ENCODE measurements at regions not wholly inside any gene's neighbourhood (a gene's known extent, or its start where the extent isn't known, plus 50 kb on each side); places are given as distances from the start of the nearest gene placed in this dataset.

DNA sequence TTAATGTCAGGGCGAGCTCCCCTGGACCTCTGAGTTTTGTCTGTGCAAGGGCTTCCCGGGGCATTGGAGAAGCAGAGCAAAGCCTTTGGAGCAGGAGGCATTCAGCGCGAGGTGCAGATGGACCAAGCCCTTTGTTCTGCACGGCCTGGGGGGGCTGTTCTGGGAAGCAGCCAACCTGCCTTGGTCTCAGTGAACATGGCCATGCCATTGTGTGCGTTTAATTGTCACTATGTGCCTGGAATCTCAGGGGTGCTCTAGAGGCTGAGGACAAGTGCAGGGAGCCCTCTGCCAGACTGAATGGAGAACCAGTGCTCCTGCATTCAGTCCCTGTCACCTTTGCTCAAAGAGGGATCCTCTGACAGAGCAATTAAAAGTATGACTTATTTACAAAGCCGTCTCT, 329.4 kb downstream of the IRX1 start:
- ATAC-seq = no peak
- intact Hi-C loops (cut with DNase I) = no loop called here
- DNase-seq = no peak

DNA sequence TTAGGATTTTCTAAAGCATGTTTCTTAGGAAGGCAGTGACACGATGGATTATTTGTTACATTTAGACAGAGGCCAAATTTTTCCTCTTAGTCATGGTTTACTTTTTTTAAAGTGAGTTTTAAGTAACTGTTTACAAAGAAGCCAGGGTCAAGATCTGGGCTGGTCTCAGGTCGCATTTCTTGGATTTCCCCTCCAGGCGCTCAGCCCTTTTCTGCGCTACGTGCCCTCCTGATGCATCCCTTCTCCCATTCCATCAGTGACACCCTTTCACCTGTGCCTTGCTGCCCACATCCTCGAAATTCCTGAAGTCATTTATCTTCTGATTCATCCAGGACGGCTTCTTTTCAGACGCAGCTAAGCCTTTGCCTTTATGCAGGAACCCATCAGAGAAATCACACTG, 330.3 kb downstream of the IRX1 start:
- DNase-seq = no peak
- intact Hi-C loops (cut with DNase I) = no loop called here
- no peak for ATAC-seq

DNA sequence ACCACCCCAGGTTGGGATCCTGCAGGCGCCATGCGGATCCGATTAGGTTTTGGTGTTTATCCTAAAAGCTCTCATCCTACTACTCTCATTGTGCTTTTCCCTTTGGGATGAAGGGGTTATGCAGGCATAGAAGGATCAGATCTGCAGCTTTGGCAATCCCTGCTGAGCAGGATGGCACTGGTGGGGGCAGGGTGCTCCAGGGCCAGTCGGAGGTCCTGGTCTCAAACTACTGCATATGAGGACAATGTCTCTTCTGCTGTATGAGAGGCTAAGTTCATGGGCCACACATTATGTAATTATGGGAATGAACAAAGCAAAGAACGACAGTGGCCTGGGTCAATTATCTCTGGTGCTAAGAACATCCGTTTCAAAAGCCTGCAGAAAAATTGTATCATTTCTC, 334.2 kb downstream of the IRX1 start:
- intact Hi-C loops (cut with DNase I) = no loop called here
- no peak for ATAC-seq
- no peak for DNase-seq

DNA sequence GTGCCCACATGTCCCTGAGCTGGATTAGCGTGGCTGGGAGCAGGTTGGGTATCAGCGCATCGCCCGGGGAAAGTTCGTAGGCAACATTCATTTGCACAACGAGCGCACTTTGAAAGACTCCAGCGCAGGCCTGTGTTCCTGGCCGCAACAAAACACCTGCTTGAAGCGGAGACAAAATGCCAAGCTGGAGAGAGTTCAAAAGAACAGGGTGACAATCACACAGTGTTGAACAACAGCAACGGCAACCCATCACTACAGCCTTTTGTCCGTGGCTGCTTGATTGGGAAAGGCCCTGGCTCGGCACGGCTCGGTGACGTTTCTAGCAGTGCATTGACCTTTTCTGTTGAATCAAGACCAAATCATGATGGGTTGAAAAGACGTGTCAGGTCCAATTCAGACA, 336.3 kb downstream of the IRX1 start:
- DNase-seq (no peak), ATAC-seq (no peak)
- intact Hi-C loops (cut with DNase I) = no loop called here

DNA sequence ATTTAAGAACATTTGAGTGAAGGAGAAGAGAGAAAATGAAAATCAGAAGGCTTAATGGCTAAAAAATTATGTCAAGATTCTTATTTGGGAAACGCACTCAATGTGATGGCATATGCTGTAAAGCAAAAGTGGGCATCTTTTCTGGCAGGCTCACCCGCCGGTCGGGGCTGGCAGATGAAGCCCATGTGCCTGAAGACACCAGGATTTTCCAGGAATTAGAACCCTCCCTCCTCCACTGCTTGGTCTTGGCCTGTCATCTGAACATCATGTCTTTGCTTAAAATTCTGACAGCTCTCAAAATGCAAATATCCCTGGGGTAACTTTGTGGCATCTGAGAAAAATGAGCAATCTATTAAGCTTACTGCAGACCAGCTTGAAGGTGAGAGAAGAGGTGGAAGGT, 337.9 kb downstream of the IRX1 start:
- no peak for ATAC-seq
- intact Hi-C loops (cut with DNase I) = no loop called here
- no peak for DNase-seq

DNA sequence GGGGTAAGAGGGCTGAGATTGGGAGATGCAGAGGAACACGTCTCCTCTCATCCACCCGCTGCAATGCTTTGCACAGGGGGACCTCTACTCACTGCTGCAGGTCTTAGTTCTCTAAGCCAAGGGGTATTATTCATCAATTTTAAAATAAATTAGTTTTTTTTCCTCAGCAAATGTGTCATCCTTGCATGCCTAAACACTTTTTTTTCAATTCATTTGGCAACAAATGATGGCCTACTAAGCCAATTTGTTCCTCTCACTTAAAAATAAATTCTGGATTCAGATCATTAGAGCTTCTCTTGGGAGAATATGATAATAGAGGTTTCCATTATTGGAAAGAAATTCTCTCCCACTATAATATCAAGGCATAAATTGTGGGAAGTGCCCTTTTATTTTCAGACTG, 338.3 kb downstream of the IRX1 start:
- intact Hi-C loops (cut with DNase I) = no loop called here
- ATAC-seq (no peak), DNase-seq (no peak)

DNA sequence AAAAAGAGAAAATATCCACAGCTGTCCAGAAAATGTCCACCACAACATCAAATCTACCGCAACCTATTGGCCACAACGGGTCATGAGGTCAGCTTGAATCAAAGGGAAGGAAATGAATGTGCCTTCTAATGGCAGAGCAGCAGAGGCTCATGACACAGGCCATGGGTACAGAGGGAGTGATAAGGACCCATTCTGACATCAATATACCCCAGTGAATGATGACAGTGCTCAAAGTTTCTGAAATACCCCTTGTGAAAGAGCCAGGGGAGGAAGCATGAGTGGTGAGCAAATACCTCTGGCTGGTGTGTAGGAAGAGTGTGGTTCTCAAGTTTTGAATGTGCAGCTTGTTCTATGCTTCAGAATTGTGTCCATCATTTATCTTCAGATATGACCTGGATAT, 348.2 kb downstream of the IRX1 start:
- no peak for ATAC-seq
- intact Hi-C loops (cut with DNase I) = no loop called here
- DNase-seq = no peak

DNA sequence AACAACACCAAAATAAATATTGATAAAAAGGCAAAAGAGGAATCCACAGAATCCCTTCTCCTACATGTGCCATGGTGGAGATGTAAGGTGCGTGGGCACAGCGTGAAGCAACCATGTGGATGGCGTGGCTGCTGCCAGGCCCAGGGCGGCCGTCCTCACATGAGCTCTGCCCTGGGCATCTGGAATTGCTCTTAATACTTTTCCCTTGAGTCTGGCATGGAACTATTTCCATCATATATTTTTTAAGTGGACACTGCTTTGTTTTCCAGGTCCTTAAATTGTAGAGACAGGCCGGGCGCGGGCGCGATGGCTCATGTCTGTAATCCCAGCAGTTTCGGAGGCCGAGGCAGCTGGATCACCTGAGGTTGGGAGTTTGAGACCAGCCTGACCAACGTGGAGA, 349.3 kb downstream of the IRX1 start:
- DNase-seq = no peak
- ATAC-seq = no peak
- intact Hi-C loops (cut with DNase I) = no loop called here

DNA sequence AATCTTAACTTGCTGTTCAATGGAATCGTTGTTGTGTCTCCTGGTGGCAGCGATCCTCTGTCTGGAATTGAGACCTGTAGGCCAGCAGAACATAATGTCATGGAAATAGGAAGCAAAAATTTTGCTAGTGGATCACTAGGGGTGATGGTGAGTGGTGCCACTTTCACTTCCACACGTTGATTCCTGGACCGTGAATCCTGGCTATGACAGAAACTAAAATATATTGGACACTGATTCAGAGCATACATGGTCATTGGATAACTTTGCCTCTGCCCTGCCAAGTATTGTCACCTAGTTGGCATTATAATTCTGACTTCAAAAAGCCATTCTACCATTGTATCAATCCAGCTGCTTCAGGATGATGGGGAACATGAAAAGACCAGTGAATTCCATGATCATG, 353.2 kb downstream of the IRX1 start:
- no peak for DNase-seq
- intact Hi-C loops (cut with DNase I) = no loop called here
- no peak for ATAC-seq

DNA sequence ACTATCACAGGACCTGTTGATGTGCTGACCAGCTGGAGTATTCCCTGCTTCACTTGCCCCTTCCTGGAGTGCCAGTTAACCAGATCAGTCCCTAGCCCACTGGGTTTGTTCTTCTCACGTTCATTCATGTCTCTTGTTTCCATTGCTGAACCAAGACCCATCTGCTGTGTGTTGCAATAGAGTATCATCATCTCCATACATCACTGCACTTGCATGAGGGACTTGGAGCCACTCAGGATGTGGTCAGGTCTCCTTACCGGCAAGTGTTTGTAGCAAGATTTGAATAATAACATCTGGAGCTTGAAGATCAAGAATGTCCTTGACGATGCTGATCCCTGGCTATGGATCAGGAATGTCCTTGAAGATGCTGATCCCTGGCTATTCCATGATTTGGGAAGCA, 358.6 kb downstream of the IRX1 start:
- ATAC-seq (no peak), DNase-seq (no peak)
- intact Hi-C loops (cut with DNase I) = no loop called here

DNA sequence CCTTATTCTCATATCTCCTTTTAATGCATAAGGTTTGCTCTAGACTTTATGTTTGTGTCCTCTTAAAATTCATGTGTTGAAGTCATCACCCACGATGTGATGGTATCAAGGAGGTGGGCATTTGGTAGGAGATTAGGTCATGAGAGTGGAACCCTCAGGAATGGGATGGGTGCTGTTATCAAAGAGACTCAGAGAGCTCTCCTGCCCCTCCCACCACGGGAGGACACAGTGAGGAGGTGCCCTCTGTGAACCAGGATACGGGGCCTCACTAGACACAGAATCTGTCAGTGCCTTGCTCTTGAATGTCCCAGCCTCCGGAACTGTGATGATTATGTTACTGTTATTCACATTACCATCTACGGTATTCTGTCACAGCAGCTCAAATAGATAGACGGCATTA, 359.0 kb downstream of the IRX1 start:
- intact Hi-C loops (cut with DNase I) = no loop called here
- DNase-seq (no peak), ATAC-seq (no peak)

DNA sequence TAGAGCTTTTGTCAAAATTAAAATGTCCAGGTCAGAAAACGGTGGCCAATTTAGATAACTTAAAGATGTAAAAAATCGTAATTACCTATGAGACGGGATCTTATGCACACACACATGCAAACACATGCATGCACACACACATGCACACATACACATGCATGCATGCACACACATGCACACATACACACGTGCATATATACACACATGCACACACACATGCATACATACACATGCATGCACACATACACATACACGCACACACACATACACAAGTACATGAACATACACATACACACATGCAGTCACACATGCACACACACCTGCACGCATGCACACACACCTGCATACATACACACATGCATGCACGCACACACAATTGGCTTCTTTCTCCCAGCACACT, 362.0 kb downstream of the IRX1 start:
- ATAC-seq = no peak

DNA sequence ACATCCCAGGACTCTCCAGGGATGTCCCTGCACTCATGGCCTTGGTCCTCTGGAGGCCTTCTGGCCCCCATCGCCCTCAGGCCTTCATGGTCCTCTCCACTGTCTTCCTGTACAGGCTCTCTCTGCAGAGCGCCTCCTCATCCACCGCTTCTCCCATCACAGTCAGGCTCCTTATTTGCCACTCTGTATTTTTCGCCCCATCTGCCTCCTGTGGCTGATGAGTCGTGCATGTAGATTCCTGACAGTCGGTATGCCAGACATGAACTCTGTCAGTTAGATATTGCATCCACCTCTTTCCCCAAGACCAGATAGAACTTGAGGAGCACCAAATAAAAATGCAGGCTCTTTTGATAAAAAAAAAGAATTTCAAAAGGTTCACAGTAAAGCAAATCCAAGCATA, 362.8 kb downstream of the IRX1 start:
- intact Hi-C loops (cut with DNase I) = no loop called here
- no peak for DNase-seq
- no peak for ATAC-seq

More for the DNA sequence above, 362.0 kb downstream of the IRX1 start:
- no peak for DNase-seq
- intact Hi-C loops (cut with DNase I) = no loop called here

DNA sequence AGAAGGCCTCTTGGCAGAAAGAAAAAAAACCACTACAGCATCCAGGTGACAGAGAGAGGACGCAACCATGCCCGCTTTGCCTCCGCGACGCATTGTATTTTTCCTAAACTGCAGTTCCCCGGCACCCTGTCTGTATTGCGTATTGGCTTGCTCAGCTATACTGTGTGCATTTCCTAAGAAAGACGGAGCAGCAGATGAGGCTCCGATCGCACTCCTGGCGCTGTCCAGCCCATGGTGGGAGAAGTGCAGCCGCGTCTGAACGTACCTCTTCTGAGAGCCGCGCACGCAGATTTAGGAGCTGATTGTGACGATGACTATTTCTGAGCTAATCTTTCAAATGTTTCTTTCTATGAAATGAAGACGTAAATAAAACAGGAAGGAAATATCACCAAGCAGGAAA, 366.5 kb downstream of the IRX1 start:
- DNase-seq (no peak), ATAC-seq (no peak)
- intact Hi-C loops (cut with DNase I) = no loop called here

DNA sequence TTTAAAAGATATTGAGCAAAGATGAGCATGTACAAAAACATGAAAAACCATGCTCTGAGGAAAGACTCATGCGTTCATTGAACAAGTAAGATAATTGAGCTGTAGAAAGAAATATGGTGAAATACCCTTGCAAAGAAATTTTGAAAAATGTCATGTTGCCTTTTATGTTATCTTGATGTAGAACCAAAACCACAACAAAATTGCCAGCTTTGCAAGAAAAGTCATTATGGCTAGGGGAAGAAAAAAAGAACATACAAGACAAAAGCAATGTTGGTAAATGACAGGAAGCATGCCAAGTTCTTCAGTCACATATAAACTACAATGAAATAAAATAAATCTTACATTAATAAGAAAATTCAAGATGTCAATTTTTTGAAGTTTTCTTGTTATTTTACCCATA, 368.0 kb downstream of the IRX1 start:
- no peak for ATAC-seq
- intact Hi-C loops (cut with DNase I) = no loop called here
- DNase-seq = no peak

DNA sequence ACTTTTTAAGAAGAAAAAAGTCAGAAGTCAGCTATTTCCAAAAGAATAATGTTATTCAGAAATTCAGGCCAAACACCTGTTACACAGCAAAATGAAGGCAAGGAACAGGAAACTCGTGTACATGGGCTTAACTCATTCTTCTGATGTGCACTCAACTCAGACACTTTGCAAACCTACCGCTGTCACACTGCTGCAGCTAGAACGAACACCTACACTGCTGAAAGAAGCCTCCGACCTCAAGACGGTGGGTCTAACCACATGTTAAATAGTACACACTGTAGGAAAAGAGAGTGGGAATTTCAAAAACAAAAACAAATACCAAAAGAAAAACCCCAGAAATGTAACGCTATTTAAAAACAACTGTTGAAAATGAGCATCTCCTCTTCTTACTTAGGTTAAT, 384.5 kb downstream of the IRX1 start:
- DNase-seq (no peak), ATAC-seq (no peak)
- intact Hi-C loops (cut with DNase I) = no loop called here

DNA sequence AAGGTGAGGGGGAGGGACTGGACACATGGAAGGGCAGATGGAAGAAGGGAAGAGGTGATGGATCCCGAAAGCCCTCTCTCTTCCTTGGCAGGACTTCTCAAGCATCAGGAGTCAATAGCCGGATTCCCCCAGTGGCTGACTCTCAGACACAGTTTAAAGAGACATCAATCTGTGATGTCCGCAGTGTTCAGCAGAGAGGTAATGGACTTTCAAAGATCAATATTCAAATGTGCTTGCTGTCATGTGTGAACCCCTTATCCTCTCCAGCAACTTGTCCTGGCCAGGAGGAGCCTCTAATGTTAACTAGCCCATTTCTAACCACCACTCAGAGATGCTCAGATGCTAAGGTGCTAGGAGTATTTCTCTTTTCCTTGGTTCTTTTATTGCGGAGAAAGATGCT, 392.2 kb downstream of the IRX1 start:
- DNase-seq = no peak
- intact Hi-C loops (cut with DNase I) = no loop called here
- ATAC-seq = no peak

DNA sequence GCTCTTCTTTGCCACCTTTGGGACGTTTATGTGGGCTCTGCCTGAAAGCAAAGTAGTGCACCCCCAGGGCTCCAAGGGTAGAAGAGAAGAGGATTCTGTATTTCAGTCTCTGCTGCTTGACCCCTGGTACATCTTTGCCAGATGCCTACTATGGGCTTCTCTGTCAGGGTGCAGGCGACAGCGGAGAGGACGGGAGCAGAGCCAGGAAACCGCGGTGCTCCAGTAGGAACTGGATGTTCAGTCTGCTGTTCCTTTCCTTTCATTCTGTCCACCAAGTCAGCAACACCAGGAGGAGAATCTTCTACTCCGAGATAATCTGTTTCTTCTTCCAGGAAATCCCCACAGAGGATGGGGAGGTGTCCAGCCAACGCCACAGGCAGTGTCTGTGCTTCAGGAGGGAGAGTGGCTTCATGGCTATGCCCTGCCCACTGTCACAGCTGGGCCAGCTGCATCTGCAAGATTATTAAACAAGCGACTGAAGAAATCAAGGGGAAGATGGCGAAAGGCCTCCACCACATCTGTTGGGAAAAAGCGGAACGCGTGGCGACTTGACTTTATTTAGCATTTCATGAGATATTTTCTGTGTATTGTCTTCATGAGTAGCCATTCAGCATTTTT, 398.3 kb downstream of the IRX1 start:
- ATAC-seq (peak; percentile 30 to 85), DNase-seq (peak; percentile 58)
- intact Hi-C loops (cut with DNase I) = no loop called here

DNA sequence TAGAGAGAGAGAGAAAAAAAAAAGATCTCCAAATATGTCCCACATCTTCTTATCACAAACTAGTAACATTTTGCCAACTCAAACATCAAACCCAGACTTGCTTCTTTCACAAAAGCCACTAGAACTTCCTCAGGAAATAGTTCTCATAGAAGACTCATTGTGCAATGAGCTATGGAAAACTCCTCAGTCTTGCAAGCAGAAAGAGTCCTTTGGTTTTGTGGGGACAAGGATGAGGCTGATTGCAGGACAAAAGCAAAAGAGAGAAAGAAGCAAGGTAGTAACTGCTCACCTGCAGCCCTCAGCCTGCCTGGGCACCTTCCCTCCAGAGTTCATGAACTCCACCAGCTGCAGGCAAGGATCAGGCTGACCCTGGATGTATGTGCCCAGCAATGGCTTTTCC, 399.0 kb downstream of the IRX1 start:
- intact Hi-C loops (cut with DNase I) = no loop called here
- ATAC-seq = peak; percentile 44 to 78
- no peak for DNase-seq

DNA sequence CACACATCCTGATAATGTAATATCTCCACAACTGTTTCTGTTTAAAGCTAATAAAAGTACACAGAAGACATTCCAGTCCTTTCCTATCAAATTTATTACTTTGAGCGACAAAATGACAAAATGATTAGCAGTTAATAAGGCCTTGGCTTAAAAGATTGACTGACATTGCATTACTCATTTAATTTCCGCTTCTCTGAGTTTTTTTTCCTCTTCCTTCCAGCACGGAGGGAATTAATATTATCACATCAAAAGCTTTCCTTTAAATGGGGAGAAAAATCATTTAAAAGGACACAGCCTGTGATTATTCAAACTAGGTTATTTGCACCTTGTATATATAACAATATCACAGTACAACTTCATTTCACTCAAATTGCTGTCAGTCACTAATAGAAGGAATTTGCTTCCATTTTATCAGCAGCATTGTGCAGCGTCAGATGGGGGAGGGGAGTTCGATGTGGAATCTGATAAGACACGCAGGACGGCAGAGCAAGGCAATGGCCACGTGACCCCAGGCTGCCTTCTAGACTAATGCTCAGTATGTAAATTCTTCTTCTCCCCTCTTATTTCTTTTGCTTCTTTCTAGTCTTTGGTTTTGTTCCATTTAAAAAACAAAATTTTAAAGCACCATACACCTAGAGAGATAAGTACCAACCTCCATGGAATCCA, 400.5 kb downstream of the IRX1 start:
- intact Hi-C loops (cut with DNase I) = no loop called here
- DNase-seq = no peak
- ATAC-seq = no peak

DNA sequence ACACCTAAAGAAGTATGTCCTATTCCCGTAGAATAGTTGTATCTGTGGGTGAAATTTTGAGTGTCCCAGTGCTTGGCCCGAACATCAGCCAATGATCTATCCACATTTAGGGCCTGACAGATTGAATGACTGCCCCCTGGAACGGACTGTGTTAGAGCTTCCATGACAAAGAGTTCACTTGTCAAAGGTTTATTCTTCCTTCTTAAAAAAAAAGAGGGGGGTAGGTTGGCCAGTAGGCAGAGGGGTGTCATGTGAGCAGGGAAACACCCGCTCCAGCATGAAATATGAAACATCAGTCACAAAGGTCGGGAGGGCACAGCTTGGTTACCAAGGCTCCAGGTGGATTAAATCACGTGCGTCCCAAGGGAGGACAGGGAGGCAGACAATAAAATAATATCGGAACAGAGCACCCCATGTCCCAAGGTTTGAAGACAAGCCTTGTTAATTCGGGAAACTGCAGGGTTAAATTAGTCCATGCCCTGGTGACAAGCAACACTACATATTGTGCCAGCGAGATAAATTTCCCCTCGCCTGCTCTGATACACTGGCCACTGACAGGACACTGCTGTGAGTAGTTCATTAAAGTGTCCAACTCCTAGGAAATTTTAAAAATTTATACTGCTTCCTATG, 401.2 kb downstream of the IRX1 start:
- ATAC-seq = no peak

More for the DNA sequence above, 401.2 kb downstream of the IRX1 start:
- intact Hi-C loops (cut with DNase I) = no loop called here
- no peak for DNase-seq
